Neuronal stem cell (in vitro differentiated cells): ENCODE measurements at regions not wholly inside any gene's neighbourhood (a gene's known extent, or its start where the extent isn't known, plus 50 kb on each side); places are given as distances from the start of the nearest gene placed in this dataset.

Experiments
- DNase-seq: peaks from one replicate; pipeline ENCODE4 v3.0.0-alpha.2; 2013; ENCODE audit warnings: low spot score
- H2AFZ ChIP-seq: one replicate; pipeline ENCODE4 v1.6.1; 2013; ENCODE audit warnings: mild to moderate bottlenecking, low read length, inconsistent platforms
- H2AK5ac ChIP-seq: 2 replicates; pipeline ENCODE4 v1.6.1; 2013; ENCODE audit warnings: low read depth, mild to moderate bottlenecking, inconsistent platforms, low read length, moderate library complexity, mixed read lengths
- H2BK120ac ChIP-seq: 2 replicates; pipeline ENCODE4 v1.6.1; 2013; ENCODE audit warnings: low read depth, mild to moderate bottlenecking, inconsistent platforms, low read length, moderate library complexity, mixed read lengths
- H2BK12ac ChIP-seq: one replicate; pipeline ENCODE4 v1.6.1; 2013; ENCODE audit warnings: low read length, inconsistent platforms
- H2BK15ac ChIP-seq: 2 replicates; pipeline ENCODE4 v1.6.1; 2013; ENCODE audit warnings: mild to moderate bottlenecking, low read length, inconsistent platforms, mixed read lengths
- H2BK5ac ChIP-seq: one replicate; pipeline ENCODE4 v1.6.1; 2013; ENCODE audit warnings: inconsistent platforms, mild to moderate bottlenecking, low read length, moderate library complexity
- H3K14ac ChIP-seq: one replicate; pipeline ENCODE4 v1.6.1; 2013; ENCODE audit warnings: low read length, inconsistent platforms
- H3K18ac ChIP-seq: 2 replicates; pipeline ENCODE4 v1.6.1; 2013; ENCODE audit warnings: low read length, inconsistent platforms
- H3K23ac ChIP-seq: 2 replicates; pipeline ENCODE4 v1.6.1; 2013; ENCODE audit warnings: low read depth, mild to moderate bottlenecking, mixed read lengths, low read length, inconsistent platforms; ENCODE audit not compliant: poor library complexity
- H3K27ac ChIP-seq: replicated peaks from 3 replicates; pipeline ENCODE4 v1.5.1; 2013; ENCODE audit warnings: low read length, inconsistent platforms
- H3K27me3 ChIP-seq, 3 experiments: 2 replicates each; pipeline ENCODE4 v1.6.1; 2013; ENCODE audit warnings: low read length in 3 of 3, mild to moderate bottlenecking in 2 of 3, inconsistent platforms in 1 of 3, low read depth in 1 of 3, mixed read lengths in 1 of 3, moderate library complexity in 1 of 3; ENCODE audit not compliant: control insufficient read depth in 3 of 3, insufficient read depth in 3 of 3
- H3K36me3 ChIP-seq, 2 donors: replicated peaks in 1 of 2; 2 replicates each; pipeline ENCODE4 v1.6.1; 2013; ENCODE audit warnings: low read length in 2 of 2; ENCODE audit not compliant: control insufficient read depth in 2 of 2, insufficient read depth in 2 of 2
- H3K4ac ChIP-seq: 2 replicates; pipeline ENCODE4 v1.6.1; 2013; ENCODE audit warnings: inconsistent platforms, mild to moderate bottlenecking, low read length, moderate library complexity
- H3K4me1 ChIP-seq, 2 donors: 1 replicate in 1 of 2; 2 replicates in 1 of 2; pipeline ENCODE4 v1.6.1; 2013; ENCODE audit warnings: low read length in 2 of 2, low read depth in 1 of 2; ENCODE audit not compliant: control insufficient read depth in 2 of 2, insufficient read depth in 1 of 2
- H3K4me2 ChIP-seq: one replicate; pipeline ENCODE4 v1.6.1; 2013; ENCODE audit warnings: mild to moderate bottlenecking, low read length, inconsistent platforms; ENCODE audit not compliant: insufficient read depth, poor library complexity, severe bottlenecking
- H3K4me3 ChIP-seq, 2 donors: 2 replicates each; pipeline ENCODE4 v1.5.1; 2013; ENCODE audit warnings: low read length in 2 of 2, mild to moderate bottlenecking in 2 of 2, inconsistent platforms in 1 of 2, moderate library complexity in 1 of 2
- H3K79me1 ChIP-seq: one replicate; pipeline ENCODE4 v1.6.1; 2013; ENCODE audit warnings: low read depth, mild to moderate bottlenecking, inconsistent platforms, low read length, moderate library complexity
- H3K9ac ChIP-seq: one replicate; pipeline ENCODE4 v1.6.1; 2013; ENCODE audit warnings: mild to moderate bottlenecking, low read depth, low read length, inconsistent platforms; ENCODE audit not compliant: poor library complexity
- H3K9me3 ChIP-seq, 2 donors: replicated peaks in 1 of 2; 2 replicates each; pipeline versions ENCODE3 to v1.6.1; 2013; ENCODE audit warnings: low read length in 2 of 2, mild to moderate bottlenecking in 2 of 2, inconsistent platforms in 1 of 2, low read depth in 1 of 2, mixed read lengths in 1 of 2, moderate library complexity in 1 of 2; ENCODE audit not compliant: control insufficient read depth in 2 of 2, insufficient read depth in 1 of 2
- H4K8ac ChIP-seq: one replicate; pipeline ENCODE4 v1.6.1; 2013; ENCODE audit warnings: low read depth, mild to moderate bottlenecking, inconsistent platforms, low read length, moderate library complexity
- H4K91ac ChIP-seq: one replicate; pipeline ENCODE4 v1.6.1; 2013; ENCODE audit warnings: low read length, low read depth, mild to moderate bottlenecking, inconsistent platforms; ENCODE audit not compliant: poor library complexity
- WGBS, 2 donors: extraction: QIAGEN DNeasy Blood & Tissue Kit; methylation state at CpG; one replicate each; pipeline ENCODE4 v1.1.7; 2013; ENCODE audit warnings: missing lambda C conversion rate in 2 of 2, mixed read lengths in 1 of 2; ENCODE audit not compliant: insufficient read length in 2 of 2, insufficient replicate concordance in 1 of 2; ENCODE audit errors: extremely low coverage in 2 of 2; 5-methylcytosine and 5-hydroxymethylcytosine counted together

DNA sequence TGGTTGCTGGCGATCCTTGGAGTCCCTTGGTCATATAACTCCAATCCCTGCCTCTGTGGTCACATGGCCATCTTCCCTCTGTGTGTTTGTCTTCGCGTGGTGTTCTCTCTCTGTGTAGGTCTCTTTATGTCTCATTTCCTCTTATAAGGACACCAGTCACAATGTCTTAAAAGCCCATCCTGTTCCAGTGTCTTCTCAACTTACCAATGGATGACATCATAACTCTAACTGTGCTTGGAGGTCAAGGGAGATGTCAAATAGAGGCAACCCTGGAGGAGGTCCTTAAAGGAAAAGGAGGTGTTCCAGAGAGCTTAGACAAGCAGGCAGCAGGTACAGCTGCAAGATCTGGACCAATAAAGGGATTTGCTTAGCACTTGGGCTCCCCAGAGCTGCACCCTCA, 143.0 kb downstream of the BUB3 start:
- Histone ChIP-seq H3K27ac (no peak overlapping the region), H3K4me2 (no peak overlapping the region), H2AK5ac (no peak overlapping the region), H3K4me1 (peaks cover 4 to 8% of the 10 kb centered on the region in 2 donors), H2AFZ (no peak overlapping the region), H3K27me3 (no peaks in the 10 kb centered on the region), H3K79me1 (no peaks in the 10 kb centered on the region), H4K8ac (no peak overlapping the region), H3K4ac (no peak overlapping the region), H2BK5ac (no peak overlapping the region), H2BK15ac (no peak overlapping the region), H3K23ac (no peak overlapping the region), H4K91ac (no peak overlapping the region), H3K18ac (no peak overlapping the region), H3K9ac (no peak overlapping the region), H3K4me3 (no peak overlapping the region), H3K14ac (no peak overlapping the region), H2BK12ac (no peak overlapping the region), H3K9me3 (no peaks in the 10 kb centered on the region), H2BK120ac (no peak overlapping the region), H3K36me3 (no peaks in the 10 kb centered on the region)
- DNase-seq, result no peak
- WGBS, 2 donors, result no CpG with 5 or more reads among the region's 3 CpGs

DNA sequence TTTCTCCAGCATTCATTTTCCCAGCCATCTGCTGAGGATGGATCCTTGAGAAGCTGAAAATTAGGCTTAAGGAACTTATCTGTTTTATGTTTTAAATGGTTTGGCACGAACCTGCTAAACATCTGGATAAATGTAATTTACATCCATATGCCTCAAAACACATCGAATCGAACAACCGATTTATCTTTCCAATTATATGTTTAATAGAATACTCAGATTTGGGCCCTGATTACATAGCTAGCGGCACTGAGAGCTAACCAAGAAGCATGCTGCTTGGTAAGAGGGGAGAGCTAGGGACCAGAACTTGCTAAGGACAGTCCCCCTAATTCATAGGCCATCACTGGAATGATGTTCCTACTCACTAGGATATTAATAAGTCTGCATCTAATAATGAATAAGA, 144.4 kb downstream of the BUB3 start:
- Histone ChIP-seq H3K27ac (no peak overlapping the region), H3K14ac (no peak overlapping the region), H4K8ac (no peak overlapping the region), H3K4ac (no peak overlapping the region), H4K91ac (no peak overlapping the region), H3K79me1 (no peaks in the 10 kb centered on the region), H2BK12ac (no peak overlapping the region), H2BK5ac (no peak overlapping the region), H3K4me2 (no peak overlapping the region), H3K27me3 (no peaks in the 10 kb centered on the region), H3K4me3 (no peak overlapping the region), H3K9ac (no peak overlapping the region), H3K18ac (no peak overlapping the region), H2AFZ (no peak overlapping the region), H2AK5ac (no peak overlapping the region), H2BK120ac (no peak overlapping the region), H3K9me3 (peaks cover 3 to 4% of the 10 kb centered on the region in 2 donors), H3K36me3 (no peaks in the 10 kb centered on the region), H3K23ac (no peak overlapping the region), H3K4me1 (peaks cover 4 to 8% of the 10 kb centered on the region in 2 donors), H2BK15ac (no peak overlapping the region)
- 100% methylated on average over 3 of the region's 5 CpGs; no CpG with 5 or more reads in 1 of the 2 donors for WGBS, 2 donors
- DNase-seq, result no peak

DNA sequence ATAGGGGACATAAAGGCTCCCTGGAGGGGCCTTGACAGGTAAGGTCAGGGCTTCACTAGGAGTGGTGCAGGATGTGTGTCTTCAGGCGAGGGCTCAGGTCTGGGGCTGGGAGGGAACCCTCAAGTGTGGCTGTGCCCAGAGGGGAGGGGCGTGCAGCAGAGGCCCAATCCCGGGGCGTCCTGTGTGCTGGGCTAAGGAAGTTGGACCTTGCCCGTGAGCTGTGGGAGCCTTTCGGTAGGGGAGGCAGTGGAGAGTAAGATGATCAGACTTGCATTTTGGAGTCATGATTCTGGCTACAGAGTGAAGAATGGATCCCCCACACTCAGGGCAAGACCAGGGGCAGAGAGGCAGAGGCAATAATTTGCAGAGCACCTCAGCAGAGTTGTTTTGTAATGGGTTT, 145.4 kb downstream of the BUB3 start:
- peak overlapping the region; percentile 18 for H2AK5ac ChIP-seq
- no peak overlapping the region for H3K14ac ChIP-seq
- peak overlapping the region; percentile 44 for H2BK15ac ChIP-seq
- H3K23ac ChIP-seq, result no peak overlapping the region
- no peak overlapping the region for H3K4me2 ChIP-seq
- no peak overlapping the region for H3K9ac ChIP-seq
- no peak overlapping the region for H2BK12ac ChIP-seq
- H3K4ac ChIP-seq, result no peak overlapping the region
- peaks cover 7 to 8% of the 10 kb centered on the region in 2 donors for H3K4me1 ChIP-seq
- DNase-seq, result no peak
- no peak overlapping the region for H2AFZ ChIP-seq
- no peak overlapping the region for H3K18ac ChIP-seq
- H3K79me1 ChIP-seq, result no peaks in the 10 kb centered on the region
- H4K91ac ChIP-seq, result no peak overlapping the region
- no peaks in the 10 kb centered on the region for H3K27me3 ChIP-seq
- no peaks in the 10 kb centered on the region for H3K36me3 ChIP-seq
- no peak overlapping the region for H2BK5ac ChIP-seq
- H3K27ac ChIP-seq, result no peak overlapping the region
- no peak overlapping the region for H2BK120ac ChIP-seq
- WGBS, 2 donors, result no CpG with 5 or more reads among the region's 6 CpGs
- peaks cover 3 to 4% of the 10 kb centered on the region in 2 donors for H3K9me3 ChIP-seq
- no peak overlapping the region for H3K4me3 ChIP-seq
- H4K8ac ChIP-seq, result no peak overlapping the region

GRCh38 chr10:123301077-123301857, 147.1 kb downstream of the BUB3 start:
- no peak overlapping the region for H3K9ac ChIP-seq
- peaks cover 3 to 4% of the 10 kb centered on the region in 2 donors for H3K9me3 ChIP-seq
- H3K79me1 ChIP-seq, result no peaks in the 10 kb centered on the region
- no peak overlapping the region for H3K4me2 ChIP-seq
- H2AK5ac ChIP-seq, result no peak overlapping the region
- H3K36me3 ChIP-seq, result peaks cover 0 to under 1% of the 10 kb centered on the region in 2 donors
- no peak overlapping the region for H2BK12ac ChIP-seq
- H3K27me3 ChIP-seq, result no peaks in the 10 kb centered on the region
- H2BK5ac ChIP-seq, result no peak overlapping the region
- H3K14ac ChIP-seq, result no peak overlapping the region
- H2BK120ac ChIP-seq, result no peak overlapping the region
- no peak overlapping the region for H4K91ac ChIP-seq
- peaks cover 8% of the 10 kb centered on the region in 2 donors for H3K4me1 ChIP-seq
- H3K27ac ChIP-seq, result peak overlapping the region; percentile 57
- peak overlapping the region; percentile 53 for H2AFZ ChIP-seq
- no peak overlapping the region for H3K4ac ChIP-seq
- no CpG with 5 or more reads among the region's 10 CpGs for WGBS, 2 donors
- peak overlapping the region; percentile 46 for H3K18ac ChIP-seq
- H4K8ac ChIP-seq, result no peak overlapping the region
- no peak overlapping the region for H3K4me3 ChIP-seq
- H3K23ac ChIP-seq, result no peak overlapping the region
- DNase-seq, result no peak
- H2BK15ac ChIP-seq, result peak overlapping the region; percentile 27
